ENCODE measurements at regions not wholly inside any gene's neighbourhood (a gene's known extent, or its start where the extent isn't known, plus 50 kb on each side); places are given as distances from the start of the nearest gene placed in this dataset.
"Not testable (repeated sequence)": the region's sequence is repeated elsewhere in the genome, so short reads cannot be mapped to it uniquely, and the experiment has no call there.

GRCh38 chr17:20683651-20684229 is 104.2 kb downstream of the CDRT15L2 start:
- DNase-seq: not testable (repeated sequence)

- not testable (repeated sequence) for DNase-seq
Measured at GRCh38 chr17:20684975-20685374, 105.5 kb downstream of the CDRT15L2 start.

- DNase-seq: not testable (repeated sequence)
Measured at GRCh38 chr17:20687584-20687983, 108.1 kb downstream of the CDRT15L2 start.

GRCh38 chr17:20689170-20689749 is 109.7 kb downstream of the CDRT15L2 start:
- not testable (repeated sequence) for DNase-seq

- DNase-seq: not testable (repeated sequence)
Measured at GRCh38 chr17:20692706-20693105, 113.2 kb downstream of the CDRT15L2 start.

- not testable (repeated sequence) for DNase-seq
Measured at GRCh38 chr17:20695871-20696270, 116.3 kb downstream of the CDRT15L2 start.

- DNase-seq: not testable (repeated sequence)
Measured at GRCh38 chr17:20698463-20699206, 119.1 kb downstream of the CDRT15L2 start.

GRCh38 chr17:20700528-20700927 is 121.0 kb downstream of the CDRT15L2 start:
- not testable (repeated sequence) for DNase-seq

GRCh38 chr17:20701366-20701765 is 121.8 kb downstream of the CDRT15L2 start:
- DNase-seq: not testable (repeated sequence)

- DNase-seq: no peak
Measured at GRCh38 chr17:20702692-20703091, 123.2 kb downstream of the CDRT15L2 start.

GRCh38 chr17:20703781-20704180 is 124.3 kb downstream of the CDRT15L2 start:
- DNase-seq: no peak

- not testable (repeated sequence) for DNase-seq
Measured at GRCh38 chr17:20705186-20705585, 125.7 kb downstream of the CDRT15L2 start.

- no peak for DNase-seq
Measured at GRCh38 chr17:20706751-20707373, 127.3 kb downstream of the CDRT15L2 start.

GRCh38 chr17:20708821-20709220 is 129.3 kb downstream of the CDRT15L2 start:
- not testable (repeated sequence) for DNase-seq

- DNase-seq: not testable (repeated sequence)
Measured at GRCh38 chr17:20716481-20716880, 137.0 kb downstream of the CDRT15L2 start.

GRCh38 chr17:20721171-20721570 is 141.6 kb downstream of the CDRT15L2 start:
- no peak for DNase-seq

- not testable (repeated sequence) for DNase-seq
Measured at GRCh38 chr17:20724391-20724790, 144.9 kb downstream of the CDRT15L2 start.

- not testable (repeated sequence) for DNase-seq
Measured at GRCh38 chr17:20727201-20727600, 147.7 kb downstream of the CDRT15L2 start.

- no peak for DNase-seq
Measured at GRCh38 chr17:20728181-20728580, 148.7 kb downstream of the CDRT15L2 start.

- DNase-seq: not testable (repeated sequence)
Measured at GRCh38 chr17:20731131-20731530, 151.6 kb downstream of the CDRT15L2 start.

GRCh38 chr17:20733923-20734322 is 154.4 kb downstream of the CDRT15L2 start:
- DNase-seq: no peak

- DNase-seq: no peak
Measured at GRCh38 chr17:20735796-20736195, 156.3 kb downstream of the CDRT15L2 start.

GRCh38 chr17:20737636-20738035 is 158.1 kb downstream of the CDRT15L2 start:
- DNase-seq: not testable (repeated sequence)
